ENCODE measurements at regions not wholly inside any gene's neighbourhood (a gene's known extent, or its start where the extent isn't known, plus 50 kb on each side); places are given as distances from the start of the nearest gene placed in this dataset.

DNA sequence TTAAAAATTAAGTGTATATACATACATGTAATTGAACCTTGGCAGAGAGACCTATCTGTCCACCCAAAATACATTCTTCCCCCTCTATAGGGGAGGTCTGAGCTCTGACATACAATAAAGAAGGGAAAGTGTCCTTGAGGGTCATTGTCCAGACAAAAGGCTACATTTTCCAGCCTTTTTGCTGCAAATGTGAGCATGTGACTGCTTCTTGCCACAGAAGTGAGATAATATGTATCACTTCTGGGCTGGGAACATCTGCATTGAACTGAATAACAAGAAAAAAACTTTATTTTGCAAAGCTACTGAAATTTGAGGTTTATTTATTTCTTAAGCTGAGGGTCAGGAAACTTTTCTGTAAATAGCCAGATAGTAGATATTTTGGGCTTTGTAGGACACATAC is 131.3 kb downstream of the TBC1D30 start (continued):
- no peak for TF ChIP-seq EZH2 (IDR thresholded peaks at IDR 0.05; ENCODE audit: low read depth, low read length, severe bottlenecking)
